Lower leg skin (tissue), 4 donors: ENCODE measurements at regions not wholly inside any gene's neighbourhood (a gene's known extent, or its start where the extent isn't known, plus 50 kb on each side); places are given as distances from the start of the nearest gene placed in this dataset.

Experiments
- DNase-seq, 2 donors: peaks; one replicate each; pipeline ENCODE4 v3.0.0-alpha.2; 2019; ENCODE audit warnings: low spot score in 2 of 2
- H3K4me3 ChIP-seq: fragments of 200-600 bp; sonication (generic); 2 replicates; pipeline ENCODE4 v1.5.1; 2017; ENCODE audit warnings: mild to moderate bottlenecking, low read depth; ENCODE audit not compliant: poor library complexity, severe bottlenecking
- CTCF ChIP-seq, 3 donors: fragments of 450-650 bp; IDR thresholded peaks; one replicate each; pipeline ENCODE4 v1.5.1; 2016; ENCODE audit warnings: antibody characterized with exemption in 3 of 3, mild to moderate bottlenecking in 3 of 3, moderate library complexity in 2 of 3
- POLR2A ChIP-seq, 2 donors: fragments of 450-650 bp; IDR thresholded peaks; one replicate each; pipeline ENCODE4 v1.6.1; 2016 to 2017; ENCODE audit warnings: antibody characterized with exemption in 2 of 2, mild to moderate bottlenecking in 1 of 2, moderate library complexity in 1 of 2
- WGBS, 2 donors: methylation state at CpG; one replicate each; pipeline ENCODE4 v1.1.5; 2018; 5-methylcytosine and 5-hydroxymethylcytosine counted together
- intact Hi-C: fragments of 100-400 bp; cut with DNase I; formaldehyde crosslinking; loops from one replicate; pipeline ENCODE4 v1.15.0; 2023; ENCODE audit warnings: low total_unique reads

GRCh38 chr1:61616830-61617229, 108.1 kb downstream of the TM2D1 start:
- no peak for TF ChIP-seq CTCF (IDR thresholded peaks at IDR 0.05)
- no peak for TF ChIP-seq POLR2A (IDR thresholded peaks at IDR 0.05)
- DNase-seq = no peak
- H3K4me3 ChIP-seq = no peak overlapping the region
- 80 to 91% methylated on average over 3 of the region's 3 CpGs for WGBS, 2 donors
- intact Hi-C loops = no loop called here

- WGBS, 2 donors = 67 to 74% methylated on average over 3 of the region's 3 CpGs
- TF ChIP-seq POLR2A (IDR thresholded peaks at IDR 0.05) (no peak), CTCF (IDR thresholded peaks at IDR 0.05) (no peak)
- DNase-seq = no peak
- H3K4me3 ChIP-seq = no peak overlapping the region
- intact Hi-C loops = no loop called here
Measured at GRCh38 chr1:61612602-61613001, 112.3 kb downstream of the TM2D1 start.

GRCh38 chr1:61609040-61609439, 115.9 kb downstream of the TM2D1 start:
- intact Hi-C loops = no loop called here

GRCh38 chr1:61607448-61607847, 117.5 kb downstream of the TM2D1 start:
- intact Hi-C loops = no loop called here
- DNase-seq = no peak
- no peak overlapping the region for H3K4me3 ChIP-seq
- WGBS, 2 donors = 58 to 66% methylated on average over 7 of the region's 7 CpGs
- TF ChIP-seq POLR2A (IDR thresholded peaks at IDR 0.05) (no peak), CTCF (IDR thresholded peaks at IDR 0.05) (no peak)

More at GRCh38 chr1:61609040-61609439, 115.9 kb downstream of the TM2D1 start:
- DNase-seq = no peak
- H3K4me3 ChIP-seq = no peak overlapping the region
- TF ChIP-seq POLR2A (IDR thresholded peaks at IDR 0.05) (no peak), CTCF (IDR thresholded peaks at IDR 0.05) (no peak)
- 71 to 97% methylated on average over 3 of the region's 3 CpGs for WGBS, 2 donors

- WGBS, 2 donors = 29 to 32% methylated on average over 15 of the region's 15 CpGs
- H3K4me3 ChIP-seq = no peak overlapping the region
- intact Hi-C loops = no loop called here
- no peak for TF ChIP-seq CTCF (IDR thresholded peaks at IDR 0.05)
- TF ChIP-seq POLR2A (IDR thresholded peaks at IDR 0.05) = no peak
- peak; percentile 80 to 94 for DNase-seq
Measured at GRCh38 chr1:61606448-61607312, 118.3 kb downstream of the TM2D1 start.
